ENCODE measurements at regions not wholly inside any gene's neighbourhood (a gene's known extent, or its start where the extent isn't known, plus 50 kb on each side); places are given as distances from the start of the nearest gene placed in this dataset.

DNA sequence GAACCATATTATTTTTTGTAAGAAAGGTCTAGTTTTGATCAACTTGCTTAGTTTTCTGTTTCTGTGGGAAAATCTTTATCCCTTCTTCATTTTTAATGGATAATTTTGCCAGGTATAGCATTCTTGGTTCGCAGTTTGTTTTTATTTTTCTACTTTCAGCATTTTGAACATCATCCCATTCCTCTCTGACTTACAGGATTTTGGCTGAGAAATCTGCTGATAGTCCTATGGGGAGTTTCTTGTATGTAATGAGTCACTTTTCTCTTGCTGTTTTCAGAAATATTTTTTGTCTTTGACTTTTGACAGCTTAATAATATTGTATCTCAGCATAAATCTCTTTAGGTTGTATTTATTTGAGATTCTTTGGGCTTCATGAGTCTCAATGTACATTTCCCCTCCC lies 389.1 kb downstream of the PBX1 start:
- TF ChIP-seq, protein P1, sequence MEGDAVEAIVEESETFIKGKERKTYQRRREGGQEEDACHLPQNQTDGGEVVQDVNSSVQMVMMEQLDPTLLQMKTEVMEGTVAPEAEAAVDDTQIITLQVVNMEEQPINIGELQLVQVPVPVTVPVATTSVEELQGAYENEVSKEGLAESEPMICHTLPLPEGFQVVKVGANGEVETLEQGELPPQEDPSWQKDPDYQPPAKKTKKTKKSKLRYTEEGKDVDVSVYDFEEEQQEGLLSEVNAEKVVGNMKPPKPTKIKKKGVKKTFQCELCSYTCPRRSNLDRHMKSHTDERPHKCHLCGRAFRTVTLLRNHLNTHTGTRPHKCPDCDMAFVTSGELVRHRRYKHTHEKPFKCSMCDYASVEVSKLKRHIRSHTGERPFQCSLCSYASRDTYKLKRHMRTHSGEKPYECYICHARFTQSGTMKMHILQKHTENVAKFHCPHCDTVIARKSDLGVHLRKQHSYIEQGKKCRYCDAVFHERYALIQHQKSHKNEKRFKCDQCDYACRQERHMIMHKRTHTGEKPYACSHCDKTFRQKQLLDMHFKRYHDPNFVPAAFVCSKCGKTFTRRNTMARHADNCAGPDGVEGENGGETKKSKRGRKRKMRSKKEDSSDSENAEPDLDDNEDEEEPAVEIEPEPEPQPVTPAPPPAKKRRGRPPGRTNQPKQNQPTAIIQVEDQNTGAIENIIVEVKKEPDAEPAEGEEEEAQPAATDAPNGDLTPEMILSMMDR (IDR thresholded peaks at IDR 0.05), result no peak
- no peak for ATAC-seq
- DNase-seq, result no peak
- Histone ChIP-seq H3K36me3 (no peaks in the 10 kb centered on the region), H3K4me1 (peaks cover 0 to 27% (median 11%) of the 10 kb centered on the region in 9 donors), H3K4me3 (no peak overlapping the region), H3K27ac (no peak overlapping the region), H3K27me3 (no peaks in the 10 kb centered on the region), H3K9me3 (peaks cover 0 to 39% (median 10%) of the 10 kb centered on the region in 11 donors)
- intact Hi-C loops (cut with DNase I), result no loop called here
- WGBS, 2 donors, result 93 to 97% methylated on average over 1 of the region's 1 CpG

DNA sequence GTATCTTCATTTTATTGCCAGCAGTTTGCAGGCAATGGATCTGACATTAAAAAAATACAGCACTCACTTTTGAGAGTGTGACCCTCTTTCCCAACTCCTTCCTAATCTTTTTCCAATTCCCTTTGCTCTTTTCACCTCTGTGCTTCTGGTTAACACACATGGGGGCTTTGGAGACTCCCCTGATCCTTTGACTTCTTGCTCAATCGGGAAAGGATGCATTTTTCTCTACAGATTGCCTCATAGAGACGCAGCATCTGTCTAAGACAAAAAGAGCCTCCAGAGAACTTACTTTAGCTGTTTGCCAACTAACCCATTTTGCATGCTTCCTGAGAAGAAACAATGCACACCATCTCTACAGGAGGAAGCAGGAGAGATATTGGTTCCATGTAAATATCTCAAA lies 378.3 kb downstream of the PBX1 start:
- peak in 2 of 8 donors; percentile 22 to 38 for ATAC-seq
- WGBS, 2 donors, result 40 to 48% methylated on average over 2 of the region's 2 CpGs
- intact Hi-C loops (cut with DNase I), result no loop called here

DNA sequence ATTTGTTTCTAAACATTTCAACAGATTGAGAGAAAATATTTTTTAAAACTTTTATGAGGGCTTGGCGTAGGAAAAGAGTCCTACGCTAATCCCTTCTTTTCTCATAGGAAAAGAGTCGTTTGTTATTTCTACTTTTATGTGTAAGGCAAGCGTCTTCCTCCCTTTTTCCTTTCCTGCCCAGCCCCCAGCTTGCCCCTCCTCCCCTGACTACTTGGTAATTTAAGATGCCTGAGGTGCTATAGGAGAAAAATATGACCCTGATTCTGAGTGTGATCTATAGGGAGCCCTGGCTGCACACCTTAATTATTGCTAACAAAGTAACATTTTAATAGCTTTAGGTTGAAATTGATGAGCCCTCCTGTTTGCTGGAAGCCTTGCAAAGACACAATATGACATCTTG lies 373.6 kb downstream of the PBX1 start:
- TF ChIP-seq, protein P1 (IDR thresholded peaks at IDR 0.05), result no peak

More for the DNA sequence above, 378.3 kb downstream of the PBX1 start:
- no peak overlapping the region for H3K27ac ChIP-seq
- peaks cover 0 to 12% (median 0%) of the 10 kb centered on the region in 9 donors for H3K4me1 ChIP-seq
- no peak for DNase-seq
- no peak overlapping the region for H3K4me3 ChIP-seq
- H3K36me3 ChIP-seq, result no peaks in the 10 kb centered on the region
- TF ChIP-seq, protein P1 (IDR thresholded peaks at IDR 0.05), result no peak
- no peaks in the 10 kb centered on the region for H3K27me3 ChIP-seq
- peaks cover 0 to 14% (median 0%) of the 10 kb centered on the region in 11 donors for H3K9me3 ChIP-seq

DNA sequence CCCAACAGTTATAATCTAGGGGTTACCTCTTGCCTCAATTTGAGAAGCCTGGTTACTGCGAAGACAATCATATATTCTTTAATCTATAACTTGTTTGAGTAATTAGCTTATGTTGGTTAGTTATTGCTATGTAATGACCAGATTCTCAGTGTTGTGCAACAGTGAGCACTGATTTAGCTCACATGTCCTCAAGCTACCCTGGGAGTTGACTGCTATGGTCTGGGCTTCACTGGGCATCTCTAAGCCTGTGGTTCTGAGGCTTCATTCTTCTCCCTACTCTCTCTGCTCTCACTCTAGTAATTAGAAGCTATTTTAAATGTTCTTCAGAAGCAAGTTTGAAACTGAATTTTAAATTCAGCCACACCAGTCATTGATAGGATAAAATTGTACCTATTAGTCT lies 371.8 kb downstream of the PBX1 start:
- Histone ChIP-seq H3K36me3 (no peaks in the 10 kb centered on the region), H3K4me1 (peaks cover 0 to 10% (median 0%) of the 10 kb centered on the region in 9 donors), H3K9me3 (no peaks in the 10 kb centered on the region), H3K4me3 (no peak overlapping the region), H3K27ac (no peak overlapping the region), H3K27me3 (no peaks in the 10 kb centered on the region)
- ATAC-seq (peak in 1 of 8 donors; percentile 57), DNase-seq (no peak)
- 92 to 97% methylated on average over 1 of the region's 1 CpG for WGBS, 2 donors
- TF ChIP-seq, protein P1 (IDR thresholded peaks at IDR 0.05), result no peak
- intact Hi-C loops (cut with DNase I), result no loop called here

More for the DNA sequence above, 373.6 kb downstream of the PBX1 start:
- Histone ChIP-seq H3K27ac (no peak overlapping the region), H3K4me3 (no peak overlapping the region), H3K9me3 (no peaks in the 10 kb centered on the region), H3K27me3 (no peaks in the 10 kb centered on the region), H3K36me3 (no peaks in the 10 kb centered on the region), H3K4me1 (peaks cover 0 to 18% (median 0%) of the 10 kb centered on the region in 9 donors)
- WGBS, 2 donors, result 61 to 71% methylated on average over 4 of the region's 4 CpGs
- DNase-seq (no peak), ATAC-seq (no peak)
- intact Hi-C loops (cut with DNase I), result no loop called here
